ENCODE measurements at regions not wholly inside any gene's neighbourhood (a gene's known extent, or its start where the extent isn't known, plus 50 kb on each side); places are given as distances from the start of the nearest gene placed in this dataset.
"Not testable (repeated sequence)": the region's sequence is repeated elsewhere in the genome, so short reads cannot be mapped to it uniquely, and the experiment has no call there.

DNA sequence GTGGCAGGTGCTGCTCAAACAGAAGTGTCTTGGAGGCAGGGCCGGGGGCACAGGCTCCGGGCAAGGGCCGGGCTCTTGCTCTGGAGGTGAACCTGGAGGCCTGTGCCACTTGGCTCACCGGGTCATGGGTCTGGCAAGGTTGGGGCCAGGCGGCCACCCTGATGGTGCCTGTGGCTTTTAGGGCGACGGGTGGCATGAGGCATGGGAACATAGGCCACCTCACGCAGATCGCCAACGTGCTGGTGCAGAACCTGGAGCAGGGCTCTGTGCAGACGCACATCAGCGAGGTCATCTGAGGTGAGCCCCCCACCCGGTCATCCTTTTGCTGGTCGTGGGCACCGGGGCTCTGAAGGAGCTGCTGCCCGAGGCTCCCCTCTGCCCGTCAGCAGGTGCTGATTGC is 202.7 kb downstream of the LIPI start:
- DNase-seq, result not testable (repeated sequence)

DNA sequence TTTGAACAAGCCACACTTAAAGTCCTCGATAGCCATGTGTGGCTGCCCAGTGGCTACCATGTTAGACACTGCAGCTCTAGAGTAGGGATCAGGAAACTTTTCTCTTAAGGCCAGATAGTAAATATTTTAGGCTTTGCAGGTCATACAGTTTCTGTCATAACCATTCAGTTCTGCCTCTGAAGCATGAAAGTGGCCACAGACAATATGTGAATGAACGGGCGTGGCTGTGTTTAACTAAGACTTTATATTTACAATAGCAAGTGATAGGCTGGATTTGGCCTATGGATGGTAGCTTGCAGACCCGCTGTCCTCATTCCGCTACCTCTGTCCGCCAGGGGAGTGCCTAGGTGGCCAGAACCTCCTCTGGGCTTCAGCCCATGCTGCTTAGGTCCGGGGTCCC is 204.6 kb downstream of the LIPI start:
- not testable (repeated sequence) for DNase-seq

DNA sequence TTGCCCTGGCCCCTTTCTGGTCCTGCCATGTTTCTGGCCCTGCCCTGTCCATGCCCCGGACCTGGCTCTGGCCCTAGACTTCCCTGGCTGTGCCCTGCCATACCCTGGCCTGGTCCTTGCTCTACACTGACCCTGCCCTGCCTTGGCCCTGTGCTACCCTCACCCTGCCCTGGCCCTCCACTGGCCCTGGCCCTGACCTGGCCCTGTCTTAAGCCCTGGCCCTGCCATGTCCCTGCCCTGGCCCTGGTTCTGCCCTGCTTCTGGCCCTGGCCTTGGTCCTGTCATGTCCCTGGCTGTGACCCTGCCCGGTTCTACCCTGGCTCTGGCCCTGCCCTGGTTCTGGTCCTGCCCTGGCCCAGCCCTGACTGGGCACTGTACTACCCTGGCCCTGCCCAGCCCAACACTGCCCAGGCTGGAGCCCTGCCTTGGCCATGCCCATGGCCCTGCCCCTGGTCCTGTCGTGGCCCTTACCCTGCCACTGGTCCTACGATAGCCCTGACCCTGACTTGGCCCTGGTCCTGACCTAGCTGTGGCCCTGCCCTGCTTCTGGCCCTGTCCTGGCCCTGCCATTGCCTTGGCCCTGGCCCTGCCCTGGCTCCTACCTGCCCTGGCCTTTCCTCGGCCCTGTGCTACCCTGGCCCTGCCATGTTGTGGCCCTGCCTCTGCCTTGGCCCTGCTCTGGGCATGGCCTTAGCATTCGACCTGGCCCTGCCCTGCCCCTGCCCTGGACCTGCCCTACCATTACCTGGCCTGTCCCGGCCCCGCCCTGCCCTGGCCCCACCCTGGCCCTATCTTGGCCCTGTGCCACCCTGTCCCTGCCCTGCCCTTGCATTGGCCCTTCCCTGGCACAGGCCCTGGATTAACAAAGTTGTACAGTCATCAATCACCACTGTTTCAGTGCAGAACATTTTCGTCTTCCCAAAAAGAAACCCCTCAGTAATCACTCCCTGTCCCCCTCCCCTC is 223.5 kb downstream of the LIPI start:
- not testable (repeated sequence) for DNase-seq

DNA sequence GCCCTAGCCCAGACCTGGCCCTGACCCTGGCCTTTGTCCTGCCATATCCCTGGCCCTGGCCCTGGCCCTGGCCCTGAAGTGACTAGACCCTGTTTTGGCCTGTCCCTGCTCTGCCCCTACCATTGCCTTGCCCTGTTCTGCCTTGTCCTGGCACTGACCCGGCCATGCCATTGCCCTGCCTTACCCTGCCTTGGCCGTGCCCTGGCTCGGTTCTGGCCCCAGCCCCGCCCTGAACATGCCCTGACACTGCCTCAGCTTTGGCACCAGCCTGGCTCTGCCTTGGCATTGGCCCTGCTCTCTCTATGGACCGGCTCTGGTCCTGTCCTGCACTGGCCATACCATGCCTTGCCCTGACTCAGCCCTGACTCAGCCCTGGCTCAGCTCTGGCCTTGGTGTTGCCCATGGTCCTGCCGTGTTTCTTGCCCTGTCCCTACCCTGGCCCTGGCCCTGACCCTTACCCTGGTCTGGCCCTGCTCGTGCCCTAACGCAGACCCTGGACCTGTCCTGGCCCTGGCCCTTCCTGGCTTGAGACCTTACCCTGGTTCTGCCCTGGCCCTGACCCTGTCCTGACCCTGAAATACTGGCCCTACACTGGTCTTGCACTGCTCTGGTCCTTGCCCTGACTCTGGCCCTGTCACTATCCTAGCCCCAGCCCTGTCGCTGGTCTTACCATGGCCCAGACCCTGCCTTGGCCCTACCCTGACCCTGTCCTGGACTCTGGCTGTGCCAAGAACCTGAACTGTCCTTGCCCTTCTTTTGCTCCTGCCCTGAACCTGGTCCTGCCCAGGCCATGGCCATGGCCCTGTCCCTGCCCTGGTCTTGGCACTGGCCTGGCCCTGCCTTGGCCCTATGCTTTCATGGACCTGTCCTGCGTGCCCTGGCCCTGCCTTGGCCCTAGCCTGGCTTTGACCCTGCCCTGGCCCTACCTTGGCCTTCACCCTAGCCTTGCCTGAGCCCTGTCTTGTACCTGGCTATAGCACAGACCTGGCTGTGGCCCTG is 224.6 kb downstream of the LIPI start:
- not testable (repeated sequence) for DNase-seq

DNA sequence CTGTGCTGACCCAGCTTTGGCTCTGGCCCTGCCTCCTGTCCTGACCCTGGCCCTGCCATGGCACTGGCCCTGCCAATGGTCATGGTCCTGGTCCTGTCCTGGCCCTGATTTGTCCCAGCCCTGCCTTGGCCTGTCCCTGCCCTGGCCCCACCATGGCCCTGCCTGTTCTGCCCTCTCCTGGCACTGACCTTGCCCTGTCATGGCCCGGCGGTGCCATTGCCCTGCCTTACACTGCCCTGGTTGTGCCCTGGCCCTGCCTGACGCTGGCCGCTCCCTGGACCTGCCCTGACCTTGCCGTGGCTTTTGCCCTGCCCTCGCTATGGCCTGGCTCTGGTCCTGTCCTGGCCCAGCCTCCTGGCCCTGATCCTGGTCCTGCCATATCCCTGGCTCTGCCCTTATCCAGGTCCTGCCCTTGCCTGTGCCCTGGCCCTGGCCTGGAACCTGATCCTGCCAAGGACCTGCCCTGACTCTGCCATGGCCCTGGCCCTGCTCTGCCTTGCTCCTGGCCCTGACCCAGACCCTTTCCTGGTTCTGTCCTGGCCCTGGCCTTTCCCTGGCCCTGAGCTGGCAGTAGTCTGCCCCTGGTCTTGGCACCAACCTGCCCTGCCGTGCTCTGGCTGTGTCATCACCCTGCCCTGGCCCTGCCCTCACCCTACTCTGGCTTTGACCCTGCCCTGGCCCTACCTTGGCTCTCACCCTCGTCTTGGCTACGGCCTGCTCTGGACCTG is 225.5 kb downstream of the LIPI start:
- not testable (repeated sequence) for DNase-seq

DNA sequence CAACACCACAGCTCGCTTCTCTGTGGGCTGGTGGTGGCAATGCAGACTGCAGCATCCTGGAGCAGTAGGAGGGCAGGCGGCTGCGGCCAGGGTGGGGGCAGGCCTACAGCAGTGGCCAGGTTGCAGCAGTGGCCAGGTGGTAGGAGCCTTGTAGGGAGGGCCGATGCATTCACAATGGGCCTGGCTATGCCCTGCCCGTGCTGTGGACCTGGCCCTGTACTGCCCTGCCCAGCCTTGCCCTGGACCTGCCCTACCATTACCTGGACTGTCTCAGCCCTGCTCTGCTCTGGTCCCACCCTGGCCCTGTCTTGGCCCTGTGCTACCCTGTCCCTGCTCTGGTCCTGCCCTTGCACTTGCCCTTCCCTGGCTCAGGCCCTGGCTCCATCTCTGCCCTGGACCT is 226.0 kb downstream of the LIPI start:
- DNase-seq, result not testable (repeated sequence)

DNA sequence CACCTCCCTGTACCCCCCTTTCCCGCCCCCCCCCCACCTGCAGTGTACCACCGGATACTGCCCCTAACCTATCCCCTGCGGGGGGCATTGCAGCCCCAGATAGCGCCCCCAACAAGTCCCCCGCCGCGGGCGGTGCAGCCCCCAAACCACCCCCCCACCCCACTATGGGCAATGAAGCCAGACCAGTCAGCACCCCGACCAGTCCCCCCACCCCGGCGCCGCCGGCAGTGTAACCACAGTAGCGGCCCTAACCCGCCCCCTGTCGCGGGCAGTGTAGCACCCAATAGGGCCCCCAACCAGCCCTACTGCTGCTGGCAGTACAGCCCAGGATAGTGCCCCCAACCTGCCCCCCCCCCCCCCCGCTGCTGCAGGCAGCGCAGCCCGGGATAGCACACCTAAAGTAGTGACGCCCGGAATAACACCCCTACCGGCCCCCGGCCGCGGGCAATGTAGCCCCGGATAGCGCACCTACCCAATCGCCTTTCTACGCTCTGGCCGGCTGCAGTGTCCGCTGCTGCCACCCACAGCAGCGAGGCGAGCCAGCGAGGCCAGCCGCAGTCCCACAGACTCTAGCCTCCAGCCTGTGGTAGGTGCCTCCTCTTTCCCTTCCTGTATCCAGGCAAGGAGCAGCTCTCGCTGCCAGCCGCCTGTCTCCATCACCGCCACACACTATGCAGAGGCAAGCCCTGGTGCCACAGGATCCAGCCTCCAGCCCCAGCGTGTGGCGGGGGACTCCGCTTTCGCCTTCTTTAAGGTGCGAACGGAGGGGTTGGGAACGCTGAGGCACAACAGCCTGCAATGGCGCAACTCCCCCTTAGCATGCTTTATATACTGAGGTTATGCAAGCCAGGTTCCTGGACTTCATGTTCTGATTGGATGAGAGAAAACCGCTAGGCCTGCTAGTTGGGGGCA is 229.3 kb downstream of the LIPI start:
- DNase-seq, result not testable (repeated sequence)

DNA sequence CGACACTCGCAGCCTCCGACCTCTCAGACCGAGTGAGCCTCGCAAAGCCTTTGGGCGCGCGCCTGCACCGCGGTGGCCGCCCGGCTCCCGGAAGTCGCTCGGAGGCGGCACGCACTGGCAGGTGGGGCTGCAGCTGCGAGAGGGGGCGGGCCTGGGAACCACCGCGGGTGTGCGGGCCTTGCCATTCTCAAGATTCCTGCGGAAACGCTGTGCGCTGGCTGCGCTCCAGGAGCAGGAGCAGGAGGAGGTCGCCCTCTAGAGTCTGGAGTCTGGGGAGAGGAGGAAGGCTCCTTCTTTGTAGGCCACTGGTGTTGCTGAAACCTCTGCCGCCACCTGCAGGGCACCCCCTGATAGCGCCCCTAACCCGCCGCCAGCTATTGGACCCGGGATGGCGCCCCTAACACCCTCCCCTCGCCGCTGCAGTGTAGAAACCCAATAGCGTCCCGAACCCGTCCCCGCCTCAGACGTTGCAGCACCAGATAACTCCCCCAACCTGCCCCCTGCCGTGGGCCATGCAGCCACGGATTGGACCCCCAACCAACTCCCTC is 230.6 kb downstream of the LIPI start:
- DNase-seq, result not testable (repeated sequence)

DNA sequence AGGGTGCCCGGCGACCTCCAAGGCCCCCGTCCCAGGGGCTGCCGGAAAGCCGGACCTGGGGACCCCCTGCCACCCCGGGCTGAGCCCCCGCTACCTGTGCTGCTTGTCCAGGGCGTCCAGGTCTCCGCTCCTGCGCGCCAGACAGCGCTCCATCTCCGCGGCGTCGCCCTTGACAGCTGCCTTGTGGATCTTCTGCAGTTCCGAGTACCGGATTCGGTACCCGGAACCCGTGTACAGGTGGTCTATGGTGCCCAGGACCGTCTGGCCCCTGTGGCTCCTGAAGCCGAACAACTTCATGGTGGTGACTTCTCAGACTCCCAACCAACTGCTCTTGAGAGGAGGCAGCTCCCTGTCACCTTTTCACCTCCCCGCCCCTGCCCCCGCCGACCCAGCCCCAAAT is 231.1 kb downstream of the LIPI start:
- not testable (repeated sequence) for DNase-seq

DNA sequence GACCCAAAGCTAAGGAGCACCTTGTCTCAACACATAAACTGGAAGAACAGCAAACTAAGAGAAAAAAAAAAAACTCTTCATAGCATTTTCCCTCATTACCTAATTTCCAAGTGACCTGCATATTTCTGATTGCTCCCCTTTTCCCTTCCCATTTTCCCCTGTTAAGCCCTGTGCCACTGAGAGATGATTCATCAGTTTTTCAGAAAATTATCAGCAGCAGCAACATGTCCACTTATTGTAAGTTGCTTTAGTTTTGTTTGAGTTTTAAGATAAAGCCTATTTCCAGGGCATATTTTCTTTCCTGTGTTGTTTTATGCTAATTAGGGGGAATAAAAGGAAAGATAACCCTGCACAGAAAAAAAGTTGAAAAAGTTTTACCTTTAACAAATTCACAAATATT is 236.2 kb downstream of the LIPI start:
- DNase-seq, result not testable (repeated sequence)

DNA sequence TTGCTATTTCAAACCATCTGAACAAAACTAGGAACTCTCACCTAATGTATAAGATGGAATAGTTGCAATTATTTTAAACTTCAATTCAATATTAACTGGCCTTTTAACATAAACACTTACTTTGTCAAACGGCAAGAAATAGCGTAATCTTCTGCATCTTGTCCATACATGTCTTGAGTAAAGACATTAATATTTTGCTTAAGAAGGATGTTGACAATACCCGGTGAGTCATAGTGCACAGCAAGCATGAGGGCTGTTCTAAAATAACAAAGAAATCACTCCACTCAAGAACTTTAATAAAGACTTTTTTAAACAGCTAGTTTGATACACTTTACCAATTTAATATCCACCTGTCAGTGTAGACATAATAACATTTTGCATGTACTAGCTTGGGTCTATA is 240.9 kb downstream of the LIPI start:
- not testable (repeated sequence) for DNase-seq

DNA sequence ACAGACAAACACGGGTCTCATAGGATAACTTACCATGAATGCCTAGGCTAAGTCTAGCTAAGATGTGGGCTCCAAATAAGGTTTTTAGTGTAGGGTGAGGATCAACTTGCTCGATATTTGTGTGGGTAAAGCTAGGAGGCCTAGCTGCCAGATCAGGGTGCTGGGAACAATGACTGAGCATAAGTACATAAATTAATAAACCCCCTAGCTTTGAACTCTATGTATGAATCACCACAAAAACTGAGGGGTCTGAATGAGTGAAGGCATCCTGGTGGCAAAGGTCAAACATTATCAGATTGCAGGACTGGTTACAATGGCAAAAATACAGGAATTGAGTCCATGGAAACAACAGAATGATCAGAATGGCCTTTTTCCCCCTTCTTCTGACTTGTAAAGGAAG is 241.8 kb downstream of the LIPI start:
- DNase-seq, result not testable (repeated sequence)

DNA sequence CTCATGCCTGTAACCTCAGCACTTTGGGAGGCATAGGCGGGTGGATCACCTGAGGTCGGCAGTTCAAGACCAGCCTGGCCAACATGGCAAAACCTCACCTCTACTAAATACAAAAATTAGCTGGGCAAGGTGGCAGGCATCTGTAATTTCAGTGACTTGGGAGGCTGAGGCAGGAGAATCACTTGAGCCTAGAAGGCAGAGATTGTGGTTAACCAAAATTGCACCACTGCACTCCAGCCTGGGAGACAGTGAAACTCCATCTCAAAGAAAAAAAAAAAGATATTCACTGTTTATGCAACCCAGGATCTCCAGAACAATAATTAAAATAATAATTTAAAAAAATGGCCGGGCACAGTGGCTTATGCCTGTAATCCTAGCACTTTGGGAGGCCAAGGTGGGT is 247.5 kb downstream of the LIPI start:
- not testable (repeated sequence) for DNase-seq

DNA sequence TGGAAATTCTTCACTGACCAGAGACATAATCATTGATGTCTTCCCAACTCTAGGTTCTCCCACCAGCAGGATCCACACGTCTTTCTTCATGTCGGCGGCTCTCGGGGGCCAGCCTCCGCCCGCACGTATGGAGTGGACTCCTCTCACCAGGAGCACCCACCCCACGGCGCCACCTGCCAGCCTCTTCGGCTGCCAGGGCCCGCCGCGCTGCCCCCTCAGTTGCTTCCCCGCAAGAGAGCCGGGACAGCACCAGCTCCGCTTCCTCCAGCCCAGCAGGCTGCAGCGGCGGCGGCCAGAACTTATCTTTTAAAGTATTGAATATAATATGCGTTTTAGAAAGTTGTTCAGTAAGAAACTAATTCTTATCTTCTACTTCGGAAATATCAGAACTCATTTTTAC is 273.5 kb downstream of the LIPI start:
- no peak for DNase-seq

DNA sequence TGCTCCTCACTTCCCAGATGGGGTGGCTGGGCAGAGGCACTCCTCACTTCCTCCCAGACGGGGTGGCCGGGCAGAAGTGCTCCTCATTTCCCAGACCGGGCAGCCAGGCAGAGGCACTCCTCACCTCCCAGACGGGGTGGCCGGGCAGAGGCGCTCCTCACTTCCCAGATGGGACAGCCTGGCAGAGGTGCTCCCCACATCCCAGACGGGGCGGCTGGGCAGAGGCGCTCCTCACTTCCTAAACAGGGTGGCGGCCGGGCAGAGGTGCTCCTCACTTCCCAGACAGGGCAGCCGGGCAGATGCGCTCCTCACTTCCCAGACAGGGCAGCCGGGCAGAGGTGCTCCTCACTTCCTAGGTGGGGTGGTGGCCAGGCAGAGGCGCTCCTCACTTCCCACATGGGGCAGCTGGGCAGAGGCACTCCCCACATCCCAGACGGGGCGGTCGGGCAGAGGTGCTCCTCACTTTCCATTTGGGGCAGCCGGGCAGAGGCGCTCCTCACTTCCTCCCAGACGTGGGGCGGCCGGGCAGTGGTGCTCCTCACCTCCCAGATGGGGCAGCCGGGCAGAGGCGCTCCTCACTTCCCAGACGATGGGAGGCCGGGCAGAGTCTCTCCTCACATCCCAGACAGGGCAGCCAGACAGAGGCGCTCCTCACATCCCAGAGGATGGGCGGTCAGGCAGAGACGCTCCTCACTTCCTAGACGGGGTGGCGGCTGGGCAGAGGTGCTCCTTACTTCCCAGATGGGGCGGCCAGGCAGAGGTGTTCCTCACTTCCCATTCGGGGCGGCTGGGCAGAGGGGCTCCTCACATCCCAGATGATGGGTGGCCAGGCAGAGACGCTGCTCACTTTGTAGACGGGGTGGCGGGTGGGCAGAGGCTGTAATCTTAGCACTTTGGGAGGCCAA is 274.5 kb downstream of the LIPI start:
- not testable (repeated sequence) for DNase-seq

DNA sequence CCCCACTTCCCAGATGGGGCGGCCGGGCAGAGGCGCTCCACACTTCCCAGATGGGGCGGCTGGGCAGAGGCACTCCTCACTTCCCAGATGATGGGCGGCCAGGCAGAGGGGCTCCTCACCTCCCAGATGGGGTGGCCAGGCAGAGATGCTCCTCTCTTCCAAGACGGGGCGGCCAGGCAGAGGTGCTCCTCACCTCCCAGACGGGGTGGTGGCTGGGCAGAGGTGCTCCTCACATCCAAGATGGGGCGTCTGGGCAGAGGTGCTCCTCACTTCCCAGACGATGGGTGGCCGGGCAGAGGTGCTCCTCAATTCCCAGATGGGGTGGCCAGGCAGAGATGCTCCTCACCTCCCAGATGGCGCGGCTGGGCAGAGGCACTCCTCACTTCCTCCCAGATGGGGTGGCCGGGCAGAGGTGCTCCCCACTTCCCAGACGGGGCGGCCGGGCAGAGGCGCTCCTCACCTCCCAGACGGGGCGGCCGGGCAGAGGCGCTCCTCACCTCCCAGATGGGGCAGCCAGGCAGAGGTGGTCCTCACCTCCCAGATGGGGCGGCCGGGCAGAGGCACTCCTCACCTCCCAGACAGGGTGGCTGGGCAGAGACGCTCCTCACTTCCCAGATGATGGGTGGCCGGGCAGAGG is 275.2 kb downstream of the LIPI start:
- DNase-seq, result not testable (repeated sequence)

DNA sequence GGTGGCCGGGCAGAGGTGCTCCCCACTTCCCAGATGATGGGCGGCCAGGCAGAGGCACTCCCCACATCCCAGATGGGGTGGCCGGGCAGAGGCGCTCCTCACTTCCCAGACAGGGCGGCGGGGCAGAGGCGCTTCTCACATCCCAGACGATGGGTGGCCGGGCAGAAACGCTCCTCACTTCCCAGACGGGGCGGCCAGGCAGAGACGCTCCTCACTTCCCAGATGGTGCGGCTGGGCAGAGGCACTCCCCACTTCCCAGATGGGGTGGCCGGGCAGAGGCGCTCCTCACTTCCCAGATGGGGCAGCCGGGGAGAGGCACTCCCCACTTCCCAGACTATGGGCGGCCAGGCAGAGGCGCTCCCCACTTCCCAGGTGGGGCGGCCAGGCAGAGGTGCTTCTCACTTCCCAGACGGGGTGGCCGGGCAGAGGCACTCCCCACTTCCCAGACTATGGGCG is 275.8 kb downstream of the LIPI start:
- not testable (repeated sequence) for DNase-seq

DNA sequence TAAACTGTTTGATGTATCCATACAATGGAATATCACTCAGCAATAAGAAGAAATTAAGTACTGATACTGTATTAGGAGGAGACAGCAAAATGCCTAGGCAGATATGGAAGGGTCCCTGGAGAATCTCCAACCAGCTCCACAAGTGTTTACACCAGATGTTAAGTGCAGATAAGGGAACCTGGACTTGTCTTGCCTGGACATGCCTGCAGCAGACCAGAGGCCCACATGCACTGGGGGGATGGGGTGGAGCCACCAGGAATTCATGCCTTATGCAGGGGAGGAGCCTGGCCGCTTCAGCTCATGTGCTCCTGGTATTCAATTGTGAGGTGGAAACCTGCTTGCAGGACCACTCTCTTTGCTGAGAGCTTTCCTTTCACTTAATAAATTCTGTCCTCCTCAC is 287.6 kb downstream of the LIPI start:
- DNase-seq, result not testable (repeated sequence)

DNA sequence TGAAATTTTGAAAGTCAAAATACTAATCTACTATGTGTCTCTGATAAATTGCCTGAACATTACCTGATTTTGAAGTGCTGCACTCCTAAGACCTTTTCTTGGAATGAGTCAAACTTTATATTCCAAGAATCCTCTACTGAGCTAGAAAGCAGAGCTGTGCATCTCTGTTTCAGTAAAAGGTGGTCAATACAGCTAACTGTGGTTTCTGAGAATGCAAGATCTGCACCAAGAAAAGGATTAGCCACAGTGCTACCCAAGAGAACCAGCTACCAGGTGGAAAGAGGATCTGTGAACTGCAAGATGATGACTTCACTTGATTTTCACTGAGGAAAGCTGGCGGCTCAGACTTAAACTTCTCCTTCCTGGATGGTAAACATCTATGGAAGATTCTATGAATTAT is 289.3 kb downstream of the LIPI start:
- DNase-seq, result not testable (repeated sequence)

Data from NCI-H2081 treated with DMSO at 0.1 percent for 48 hours (cell line).